Activated CD8-positive, alpha-beta memory T cell treated with anti-CD3 and anti-CD28 coated beads, Interleukin-2, amount 10 ng/mL, durations not matched to agents 7 days and 5 days (primary cell): ENCODE measurements at regions not wholly inside any gene's neighbourhood (a gene's known extent, or its start where the extent isn't known, plus 50 kb on each side); places are given as distances from the start of the nearest gene placed in this dataset.
"Not testable (repeated sequence)": the region's sequence is repeated elsewhere in the genome, so short reads cannot be mapped to it uniquely, and the experiment has no call there.

Source experiments
- ATAC-seq: fragments of 150-1000 bp; cut with Tn5 transposase; one replicate; pipeline ENCODE4 v1.10.0; 2021; ENCODE audit warnings: moderate library complexity
- CTCF ChIA-PET: fragments of 350-600 bp; sonication (Branson Sonifier 250); formaldehyde crosslinking; loops from one replicate; lab custom pipeline; 2021; ENCODE audit warnings: antibody characterized with exemption; lab: Charles Lee
- DNase-seq: peaks from one replicate; pipeline ENCODE4 v3.0.0-alpha.2; 2020
- H3K27ac Mint-ChIP-seq: one replicate; pipeline ENCODE4 v1.8.0; 2021; ENCODE audit warnings: mild to moderate bottlenecking, mixed read lengths
- H3K27me3 Mint-ChIP-seq: one replicate; pipeline ENCODE4 v1.8.0; 2021; ENCODE audit warnings: mixed read lengths
- H3K36me3 Mint-ChIP-seq: one replicate; pipeline ENCODE4 v1.8.0; 2021; ENCODE audit warnings: mild to moderate bottlenecking, mixed read lengths
- H3K4me1 Mint-ChIP-seq: one replicate; pipeline ENCODE4 v1.8.0; 2021; ENCODE audit warnings: mixed read lengths
- H3K4me3 Mint-ChIP-seq: one replicate; pipeline ENCODE4 v1.8.0; 2021; ENCODE audit warnings: mild to moderate bottlenecking, moderate library complexity, mixed read lengths
- H3K9me3 Mint-ChIP-seq: one replicate; pipeline ENCODE4 v1.8.0; 2022; ENCODE audit warnings: low read depth, mixed read lengths

- Mint-ChIP-seq H3K27me3 (no peaks in the 10 kb centered on the region), H3K36me3 (no peaks in the 10 kb centered on the region), H3K9me3 (peaks cover 3% of the 10 kb centered on the region), H3K4me1 (no peaks in the 10 kb centered on the region), H3K27ac (no peak overlapping the region), H3K4me3 (no peak overlapping the region)
- CTCF ChIA-PET = no interaction called here
- DNase-seq = no peak
- no peak for ATAC-seq
These were observed 792.8 kb upstream of the EYS start for GRCh38 chr6:66499851-66500250.

- H3K27me3 Mint-ChIP-seq = no peaks in the 10 kb centered on the region
- H3K27ac Mint-ChIP-seq = no peak overlapping the region
- ATAC-seq = no peak
- peaks cover 3% of the 10 kb centered on the region for H3K9me3 Mint-ChIP-seq
- no peak overlapping the region for H3K4me3 Mint-ChIP-seq
- H3K36me3 Mint-ChIP-seq = no peaks in the 10 kb centered on the region
- H3K4me1 Mint-ChIP-seq = no peaks in the 10 kb centered on the region
- CTCF ChIA-PET = no interaction called here
- DNase-seq = no peak
These were observed 789.6 kb upstream of the EYS start for GRCh38 chr6:66496659-66497058.

GRCh38 chr6:66494643-66495042 lies 787.6 kb upstream of the EYS start:
- H3K4me1 Mint-ChIP-seq, ATAC-seq: not testable (repeated sequence)

GRCh38 chr6:66489269-66489987 lies 782.4 kb upstream of the EYS start:
- DNase-seq = no peak
- H3K4me3 Mint-ChIP-seq = no peak overlapping the region
- CTCF ChIA-PET = no interaction called here
- H3K9me3 Mint-ChIP-seq = no peaks in the 10 kb centered on the region
- no peak for ATAC-seq
- H3K36me3 Mint-ChIP-seq = no peaks in the 10 kb centered on the region
- no peaks in the 10 kb centered on the region for H3K4me1 Mint-ChIP-seq
- H3K27ac Mint-ChIP-seq = no peak overlapping the region
- H3K27me3 Mint-ChIP-seq = no peaks in the 10 kb centered on the region

More at GRCh38 chr6:66494643-66495042, 787.6 kb upstream of the EYS start:
- H3K4me3 Mint-ChIP-seq, H3K9me3 Mint-ChIP-seq, DNase-seq, H3K27ac Mint-ChIP-seq, H3K36me3 Mint-ChIP-seq, CTCF ChIA-PET, H3K27me3 Mint-ChIP-seq: not testable (repeated sequence)

GRCh38 chr6:66481216-66481615 lies 774.2 kb upstream of the EYS start:
- ATAC-seq (no peak), DNase-seq (no peak)
- H3K4me3 Mint-ChIP-seq = no peak overlapping the region
- peaks cover 12% of the 10 kb centered on the region for H3K9me3 Mint-ChIP-seq
- no peaks in the 10 kb centered on the region for H3K36me3 Mint-ChIP-seq
- no peaks in the 10 kb centered on the region for H3K4me1 Mint-ChIP-seq
- H3K27me3 Mint-ChIP-seq = no peaks in the 10 kb centered on the region
- CTCF ChIA-PET = no interaction called here
- no peak overlapping the region for H3K27ac Mint-ChIP-seq

GRCh38 chr6:66478705-66479104 lies 771.7 kb upstream of the EYS start:
- DNase-seq (no peak), ATAC-seq (no peak)
- H3K4me1 Mint-ChIP-seq = no peaks in the 10 kb centered on the region
- no peak overlapping the region for H3K27ac Mint-ChIP-seq
- H3K27me3 Mint-ChIP-seq = no peaks in the 10 kb centered on the region
- CTCF ChIA-PET = no interaction called here
- no peak overlapping the region for H3K4me3 Mint-ChIP-seq
- no peaks in the 10 kb centered on the region for H3K36me3 Mint-ChIP-seq
- peaks cover 19% of the 10 kb centered on the region for H3K9me3 Mint-ChIP-seq

- no peak overlapping the region for H3K4me3 Mint-ChIP-seq
- H3K27ac Mint-ChIP-seq = no peak overlapping the region
- H3K27me3 Mint-ChIP-seq = no peaks in the 10 kb centered on the region
- H3K36me3 Mint-ChIP-seq = no peaks in the 10 kb centered on the region
- ATAC-seq (no peak), DNase-seq (no peak)
- no peaks in the 10 kb centered on the region for H3K4me1 Mint-ChIP-seq
- CTCF ChIA-PET = no interaction called here
- peaks cover 2% of the 10 kb centered on the region for H3K9me3 Mint-ChIP-seq
These were observed 728.3 kb upstream of the EYS start for GRCh38 chr6:66435321-66435720.

GRCh38 chr6:66429210-66429609 lies 722.2 kb upstream of the EYS start:
- H3K36me3 Mint-ChIP-seq = no peaks in the 10 kb centered on the region
- no peaks in the 10 kb centered on the region for H3K27me3 Mint-ChIP-seq
- H3K4me1 Mint-ChIP-seq = no peaks in the 10 kb centered on the region
- CTCF ChIA-PET = no interaction called here
- H3K9me3 Mint-ChIP-seq = peaks cover 4% of the 10 kb centered on the region
- H3K27ac Mint-ChIP-seq = no peak overlapping the region
- H3K4me3 Mint-ChIP-seq = no peak overlapping the region
- ATAC-seq (no peak), DNase-seq (no peak)

GRCh38 chr6:66423047-66423446 lies 716.0 kb upstream of the EYS start:
- H3K27ac Mint-ChIP-seq = no peak overlapping the region
- H3K27me3 Mint-ChIP-seq = no peaks in the 10 kb centered on the region
- no peaks in the 10 kb centered on the region for H3K4me1 Mint-ChIP-seq
- no peaks in the 10 kb centered on the region for H3K36me3 Mint-ChIP-seq
- CTCF ChIA-PET = no interaction called here
- no peak overlapping the region for H3K4me3 Mint-ChIP-seq
- H3K9me3 Mint-ChIP-seq = peaks cover 5% of the 10 kb centered on the region
- no peak for ATAC-seq
- no peak for DNase-seq

- H3K27me3 Mint-ChIP-seq = no peaks in the 10 kb centered on the region
- CTCF ChIA-PET = no interaction called here
- H3K27ac Mint-ChIP-seq = no peak overlapping the region
- peaks cover 5% of the 10 kb centered on the region for H3K9me3 Mint-ChIP-seq
- no peak overlapping the region for H3K4me3 Mint-ChIP-seq
- DNase-seq (no peak), ATAC-seq (no peak)
- no peaks in the 10 kb centered on the region for H3K36me3 Mint-ChIP-seq
- no peaks in the 10 kb centered on the region for H3K4me1 Mint-ChIP-seq
These were observed 714.5 kb upstream of the EYS start for GRCh38 chr6:66421570-66421969.

GRCh38 chr6:66418906-66419305 lies 711.9 kb upstream of the EYS start:
- H3K4me3 Mint-ChIP-seq = no peak overlapping the region
- H3K9me3 Mint-ChIP-seq = peaks cover 5% of the 10 kb centered on the region
- no peak overlapping the region for H3K27ac Mint-ChIP-seq
- CTCF ChIA-PET = no interaction called here
- DNase-seq (no peak), ATAC-seq (no peak)
- H3K4me1 Mint-ChIP-seq = no peaks in the 10 kb centered on the region
- no peaks in the 10 kb centered on the region for H3K36me3 Mint-ChIP-seq
- H3K27me3 Mint-ChIP-seq = no peaks in the 10 kb centered on the region

GRCh38 chr6:66403966-66404365 lies 696.9 kb upstream of the EYS start:
- ATAC-seq (no peak), DNase-seq (no peak)
- Mint-ChIP-seq H3K27ac (no peak overlapping the region), H3K4me1 (no peaks in the 10 kb centered on the region), H3K27me3 (no peaks in the 10 kb centered on the region), H3K36me3 (no peaks in the 10 kb centered on the region), H3K9me3 (no peaks in the 10 kb centered on the region), H3K4me3 (no peak overlapping the region)
- CTCF ChIA-PET = no interaction called here

GRCh38 chr6:66402873-66403272 lies 695.8 kb upstream of the EYS start:
- H3K4me1 Mint-ChIP-seq = no peaks in the 10 kb centered on the region
- no peaks in the 10 kb centered on the region for H3K27me3 Mint-ChIP-seq
- ATAC-seq (no peak), DNase-seq (no peak)
- no peak overlapping the region for H3K27ac Mint-ChIP-seq
- no peaks in the 10 kb centered on the region for H3K36me3 Mint-ChIP-seq
- H3K9me3 Mint-ChIP-seq = no peaks in the 10 kb centered on the region
- CTCF ChIA-PET = no interaction called here
- no peak overlapping the region for H3K4me3 Mint-ChIP-seq

- ATAC-seq (no peak), DNase-seq (no peak)
- Mint-ChIP-seq H3K27me3 (no peaks in the 10 kb centered on the region), H3K36me3 (no peaks in the 10 kb centered on the region), H3K4me3 (no peak overlapping the region), H3K27ac (no peak overlapping the region), H3K4me1 (no peaks in the 10 kb centered on the region), H3K9me3 (no peaks in the 10 kb centered on the region)
- CTCF ChIA-PET = no interaction called here
These were observed 689.5 kb upstream of the EYS start for GRCh38 chr6:66396549-66396948.

GRCh38 chr6:66396145-66396544 lies 689.1 kb upstream of the EYS start:
- DNase-seq (no peak), ATAC-seq (no peak)
- H3K4me1 Mint-ChIP-seq = no peaks in the 10 kb centered on the region
- CTCF ChIA-PET = no interaction called here
- H3K9me3 Mint-ChIP-seq = no peaks in the 10 kb centered on the region
- no peak overlapping the region for H3K4me3 Mint-ChIP-seq
- H3K27me3 Mint-ChIP-seq = no peaks in the 10 kb centered on the region
- H3K27ac Mint-ChIP-seq = no peak overlapping the region
- H3K36me3 Mint-ChIP-seq = no peaks in the 10 kb centered on the region
